Epithelial cell of proximal tubule (primary cell): ENCODE measurements at regions not wholly inside any gene's neighbourhood (a gene's known extent, or its start where the extent isn't known, plus 50 kb on each side); places are given as distances from the start of the nearest gene placed in this dataset.

Experiments used
- DNase-seq: peaks from one replicate; pipeline ENCODE4 v3.0.0-alpha.2; 2011; ENCODE audit warnings: low read depth
- H3K4me3 ChIP-seq: 2 replicates; pipeline ENCODE4 v1.5.1; 2011; ENCODE audit warnings: low read depth, mild to moderate bottlenecking, low read length
- TF ChIP-seq, protein P1 (sequence below): conservative IDR thresholded peaks from 2 replicates; pipeline ENCODE4 v1.5.1; 2012; ENCODE audit warnings: low read depth, mild to moderate bottlenecking, low read length

DNA sequence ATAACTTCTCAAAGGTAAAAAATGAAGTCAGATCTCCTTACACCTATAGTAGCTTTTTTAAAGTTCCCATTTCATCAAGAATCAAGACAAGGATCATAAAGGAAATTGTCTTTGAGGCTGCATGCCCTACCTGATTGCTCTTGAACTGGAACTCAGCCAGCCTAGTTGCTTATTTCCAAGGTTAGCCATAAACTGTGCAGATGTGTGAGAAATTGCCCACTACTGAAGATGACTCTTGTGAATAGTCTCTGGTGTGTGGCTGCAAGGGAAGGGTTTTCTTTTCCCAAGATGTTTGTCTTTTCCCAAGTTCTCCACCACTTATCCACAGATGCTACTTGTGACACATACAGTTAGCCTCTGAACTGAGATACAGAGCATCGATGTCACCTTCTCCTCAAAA lies 81.7 kb upstream of the DUSP10 start:
- H3K4me3 ChIP-seq, result no peak overlapping the region
- DNase-seq, result no peak
- TF ChIP-seq, protein P1, sequence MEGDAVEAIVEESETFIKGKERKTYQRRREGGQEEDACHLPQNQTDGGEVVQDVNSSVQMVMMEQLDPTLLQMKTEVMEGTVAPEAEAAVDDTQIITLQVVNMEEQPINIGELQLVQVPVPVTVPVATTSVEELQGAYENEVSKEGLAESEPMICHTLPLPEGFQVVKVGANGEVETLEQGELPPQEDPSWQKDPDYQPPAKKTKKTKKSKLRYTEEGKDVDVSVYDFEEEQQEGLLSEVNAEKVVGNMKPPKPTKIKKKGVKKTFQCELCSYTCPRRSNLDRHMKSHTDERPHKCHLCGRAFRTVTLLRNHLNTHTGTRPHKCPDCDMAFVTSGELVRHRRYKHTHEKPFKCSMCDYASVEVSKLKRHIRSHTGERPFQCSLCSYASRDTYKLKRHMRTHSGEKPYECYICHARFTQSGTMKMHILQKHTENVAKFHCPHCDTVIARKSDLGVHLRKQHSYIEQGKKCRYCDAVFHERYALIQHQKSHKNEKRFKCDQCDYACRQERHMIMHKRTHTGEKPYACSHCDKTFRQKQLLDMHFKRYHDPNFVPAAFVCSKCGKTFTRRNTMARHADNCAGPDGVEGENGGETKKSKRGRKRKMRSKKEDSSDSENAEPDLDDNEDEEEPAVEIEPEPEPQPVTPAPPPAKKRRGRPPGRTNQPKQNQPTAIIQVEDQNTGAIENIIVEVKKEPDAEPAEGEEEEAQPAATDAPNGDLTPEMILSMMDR, result no peak

DNA sequence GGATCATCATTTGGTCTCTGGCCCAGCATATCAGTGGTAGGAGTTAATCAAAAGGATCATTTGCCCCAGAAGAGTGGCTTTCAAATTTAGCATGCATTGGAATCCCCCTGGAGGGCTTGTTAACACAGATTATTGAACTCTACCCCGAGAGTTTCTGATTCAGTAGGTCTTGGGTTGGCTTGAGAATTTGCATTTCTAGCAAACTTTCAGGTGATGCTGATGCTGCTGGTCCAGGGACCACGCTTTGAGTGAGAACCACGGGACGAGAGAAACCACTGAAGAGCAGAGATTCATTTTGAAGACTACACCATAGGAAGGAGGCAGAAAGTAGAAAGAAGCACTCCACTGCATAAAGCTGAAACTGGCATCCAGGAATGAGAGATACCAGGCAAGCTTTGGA lies 81.3 kb upstream of the DUSP10 start:
- no peak for DNase-seq
- H3K4me3 ChIP-seq, result no peak overlapping the region
- TF ChIP-seq, protein P1, result no peak

DNA sequence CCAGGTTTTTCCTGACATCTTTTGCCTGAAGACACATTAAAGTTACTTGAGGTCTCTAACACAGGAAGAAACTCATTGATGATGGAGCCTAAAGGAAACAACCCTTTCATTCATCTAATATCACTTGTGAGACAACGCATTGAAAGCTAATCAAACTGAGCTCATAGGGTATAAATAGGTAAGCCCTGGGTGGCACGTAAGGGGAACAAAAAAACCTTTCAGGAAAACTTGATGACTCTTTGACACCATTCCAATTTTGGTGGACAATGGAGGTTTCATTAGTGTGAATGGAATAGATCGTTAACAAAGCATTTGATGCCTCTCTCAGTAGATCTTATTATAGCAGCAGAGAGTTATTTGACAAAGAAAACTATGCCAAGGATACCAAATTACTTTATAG lies 80.7 kb upstream of the DUSP10 start:
- TF ChIP-seq, protein P1, result no peak
- no peak for DNase-seq
- H3K4me3 ChIP-seq, result no peak overlapping the region

DNA sequence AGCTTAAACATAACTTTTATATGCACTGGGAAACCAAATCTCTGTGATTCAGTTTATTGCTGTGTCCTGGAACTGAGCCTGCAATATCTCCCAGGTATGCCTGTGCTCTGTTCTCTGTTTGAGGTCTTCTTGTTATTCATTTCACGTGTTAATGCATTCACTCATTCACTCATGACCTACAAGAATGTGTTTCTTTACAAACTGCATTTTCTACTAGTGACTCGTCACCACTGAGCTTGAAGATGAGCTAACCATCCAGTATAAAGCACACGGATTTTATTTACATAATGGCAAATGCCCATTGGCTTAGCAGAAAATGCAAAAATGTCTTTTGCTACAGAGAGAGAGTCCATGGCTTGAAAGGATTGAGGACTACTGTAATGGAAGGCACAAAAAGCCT lies 75.0 kb upstream of the DUSP10 start:
- TF ChIP-seq, protein P1, result no peak
- peak; percentile 97 for DNase-seq

DNA sequence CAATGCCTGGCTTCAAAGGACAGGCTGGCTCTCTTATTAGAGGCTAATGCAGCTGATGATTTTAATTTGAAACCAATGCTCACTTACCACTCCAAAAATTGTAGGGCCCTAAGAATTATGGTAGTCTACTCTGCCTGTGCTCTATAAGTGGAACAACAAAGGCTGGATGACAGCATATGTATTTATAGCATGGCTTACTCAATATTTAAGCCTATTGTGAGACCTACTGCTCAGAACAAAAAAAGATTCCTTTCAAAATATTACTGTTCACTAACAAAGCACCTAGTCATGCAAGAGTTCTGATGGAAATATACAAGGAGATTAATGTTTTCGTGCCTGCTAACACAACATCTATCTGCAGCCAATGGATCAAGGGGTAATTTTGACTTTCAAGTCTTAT lies 73.8 kb upstream of the DUSP10 start:
- no peak for DNase-seq
- TF ChIP-seq, protein P1, result no peak
- no peak overlapping the region for H3K4me3 ChIP-seq

More for the DNA sequence above, 75.0 kb upstream of the DUSP10 start:
- no peak overlapping the region for H3K4me3 ChIP-seq

DNA sequence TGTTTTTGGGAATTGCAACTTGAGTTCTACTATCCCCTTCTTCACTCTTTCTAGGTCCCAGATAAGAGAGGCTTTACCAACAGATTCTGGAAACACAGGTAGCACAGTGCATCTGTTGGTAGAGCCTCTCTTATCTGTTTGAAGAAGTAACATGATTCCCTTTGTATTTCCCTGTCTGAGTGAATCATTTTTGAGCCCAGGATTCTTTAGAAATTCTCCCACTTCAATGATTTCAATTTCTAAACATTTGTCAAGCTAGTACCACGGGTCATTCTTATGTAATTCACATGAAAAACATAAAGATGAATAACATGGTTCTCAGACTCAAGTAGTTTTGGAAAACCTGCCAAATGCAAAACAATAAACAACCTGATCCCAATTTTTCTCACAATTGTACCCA lies 72.0 kb upstream of the DUSP10 start:
- TF ChIP-seq, protein P1, result no peak
- DNase-seq, result no peak

DNA sequence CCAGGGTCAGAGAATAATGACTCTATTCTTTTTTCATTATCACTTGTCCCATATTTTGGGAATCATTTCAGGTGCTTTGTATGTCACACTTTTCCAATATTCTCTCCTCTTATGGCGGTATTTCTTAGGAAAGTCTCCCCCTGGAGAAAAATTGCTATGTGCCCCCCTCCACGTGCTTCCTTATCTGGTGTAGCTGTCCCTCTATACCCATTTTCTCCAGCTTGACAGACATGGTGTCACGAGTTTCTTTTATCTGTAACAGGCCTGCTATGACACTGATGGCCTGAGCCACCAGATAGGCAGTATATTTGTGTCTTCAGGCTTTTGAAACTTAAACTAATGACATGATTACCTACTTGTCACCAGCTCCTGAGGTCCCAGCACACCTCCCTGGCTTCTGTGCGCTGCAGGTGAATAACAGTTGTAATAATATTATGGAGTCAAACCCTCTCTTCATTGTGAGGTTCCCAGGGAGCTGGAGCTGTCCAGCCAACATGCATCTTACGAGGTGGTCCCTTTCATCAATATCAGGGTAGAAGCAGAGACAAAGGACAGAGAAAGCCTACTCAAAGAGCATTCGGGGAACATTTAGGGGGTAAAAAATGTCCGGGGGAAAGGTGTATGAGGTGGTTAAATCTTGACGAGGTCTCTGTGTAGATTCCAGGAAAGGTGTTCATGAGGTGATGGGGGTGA lies 71.2 kb upstream of the DUSP10 start:
- DNase-seq, result no peak
- TF ChIP-seq, protein P1, result no peak
- no peak overlapping the region for H3K4me3 ChIP-seq

More for the DNA sequence above, 72.0 kb upstream of the DUSP10 start:
- H3K4me3 ChIP-seq, result no peak overlapping the region
